ENCODE measurements at regions not wholly inside any gene's neighbourhood (a gene's known extent, or its start where the extent isn't known, plus 50 kb on each side); places are given as distances from the start of the nearest gene placed in this dataset.
"Not testable (repeated sequence)": the region's sequence is repeated elsewhere in the genome, so short reads cannot be mapped to it uniquely, and the experiment has no call there.

- DNase-seq = not testable (repeated sequence)
These were observed 75.0 kb upstream of the FAM153A start for GRCh38 chr5:177857642-177858200.

- DNase-seq = not testable (repeated sequence)
These were observed 73.8 kb upstream of the FAM153A start for GRCh38 chr5:177856474-177856873.

GRCh38 chr5:177847914-177848313 lies 65.2 kb upstream of the FAM153A start:
- DNase-seq = not testable (repeated sequence)

GRCh38 chr5:177846598-177846997 lies 63.9 kb upstream of the FAM153A start:
- DNase-seq = not testable (repeated sequence)

- not testable (repeated sequence) for DNase-seq
These were observed 63.2 kb upstream of the FAM153A start for GRCh38 chr5:177845906-177846305.

GRCh38 chr5:177836191-177836590 lies 53.5 kb upstream of the FAM153A start:
- not testable (repeated sequence) for DNase-seq
